ENCODE measurements at regions not wholly inside any gene's neighbourhood (a gene's known extent, or its start where the extent isn't known, plus 50 kb on each side); places are given as distances from the start of the nearest gene placed in this dataset.

- TF ChIP-seq CTCF (IDR thresholded peaks at IDR 0.05) (no peak), RAD21 (IDR thresholded peaks at IDR 0.05; ENCODE audit: low read length) (no peak), YY1 (IDR thresholded peaks at IDR 0.05; ENCODE audit: low read depth) (no peak), USF2 (IDR thresholded peaks at IDR 0.05; ENCODE audit: borderline replicate concordance, low read depth, low read length) (no peak), CHD2 (IDR thresholded peaks at IDR 0.05; ENCODE audit: low read length, partially characterized antibody) (no peak), PBX3 (IDR thresholded peaks at IDR 0.05) (no peak), SIN3A (IDR thresholded peaks at IDR 0.05; ENCODE audit: borderline replicate concordance, low read depth, low read length) (no peak), REST (IDR thresholded peaks at IDR 0.05; ENCODE audit: low read depth, low read length) (no peak), ZBTB33 (IDR thresholded peaks at IDR 0.05; ENCODE audit: borderline replicate concordance, low read depth) (no peak)
Measured at GRCh38 chrX:20352935-20353336, 86.2 kb upstream of the RPS6KA3 start.
